ENCODE measurements at regions not wholly inside any gene's neighbourhood (a gene's known extent, or its start where the extent isn't known, plus 50 kb on each side); places are given as distances from the start of the nearest gene placed in this dataset.
A peak's percentile ranks its signal among the peaks of the same experiment; 100 is the strongest.

GRCh38 chr1:165988275-165988674 lies 160.9 kb downstream of the UCK2 start:
- TF ChIP-seq POLR2A (IDR thresholded peaks at IDR 0.05; ENCODE audit: borderline replicate concordance, extremely low read depth, insufficient read depth, insufficient read length) (no peak), EZH2phosphoT487 (IDR thresholded peaks at IDR 0.05; ENCODE audit: borderline replicate concordance) (no peak), CTCF (IDR thresholded peaks at IDR 0.05 in 2 of 3, conservative IDR thresholded peaks at IDR 0.05 in 1 of 3; ENCODE audit: borderline replicate concordance in 1 of 3, insufficient read depth in 1 of 3, low read depth in 2 of 3, low read length in 2 of 3) (peak in 2 of 3 experiments; percentile 24 to 35; a peak in 3 of 6 replicates), EZH2 (IDR thresholded peaks at IDR 0.05) (no peak)
- TF ChIP-seq, protein P1, sequence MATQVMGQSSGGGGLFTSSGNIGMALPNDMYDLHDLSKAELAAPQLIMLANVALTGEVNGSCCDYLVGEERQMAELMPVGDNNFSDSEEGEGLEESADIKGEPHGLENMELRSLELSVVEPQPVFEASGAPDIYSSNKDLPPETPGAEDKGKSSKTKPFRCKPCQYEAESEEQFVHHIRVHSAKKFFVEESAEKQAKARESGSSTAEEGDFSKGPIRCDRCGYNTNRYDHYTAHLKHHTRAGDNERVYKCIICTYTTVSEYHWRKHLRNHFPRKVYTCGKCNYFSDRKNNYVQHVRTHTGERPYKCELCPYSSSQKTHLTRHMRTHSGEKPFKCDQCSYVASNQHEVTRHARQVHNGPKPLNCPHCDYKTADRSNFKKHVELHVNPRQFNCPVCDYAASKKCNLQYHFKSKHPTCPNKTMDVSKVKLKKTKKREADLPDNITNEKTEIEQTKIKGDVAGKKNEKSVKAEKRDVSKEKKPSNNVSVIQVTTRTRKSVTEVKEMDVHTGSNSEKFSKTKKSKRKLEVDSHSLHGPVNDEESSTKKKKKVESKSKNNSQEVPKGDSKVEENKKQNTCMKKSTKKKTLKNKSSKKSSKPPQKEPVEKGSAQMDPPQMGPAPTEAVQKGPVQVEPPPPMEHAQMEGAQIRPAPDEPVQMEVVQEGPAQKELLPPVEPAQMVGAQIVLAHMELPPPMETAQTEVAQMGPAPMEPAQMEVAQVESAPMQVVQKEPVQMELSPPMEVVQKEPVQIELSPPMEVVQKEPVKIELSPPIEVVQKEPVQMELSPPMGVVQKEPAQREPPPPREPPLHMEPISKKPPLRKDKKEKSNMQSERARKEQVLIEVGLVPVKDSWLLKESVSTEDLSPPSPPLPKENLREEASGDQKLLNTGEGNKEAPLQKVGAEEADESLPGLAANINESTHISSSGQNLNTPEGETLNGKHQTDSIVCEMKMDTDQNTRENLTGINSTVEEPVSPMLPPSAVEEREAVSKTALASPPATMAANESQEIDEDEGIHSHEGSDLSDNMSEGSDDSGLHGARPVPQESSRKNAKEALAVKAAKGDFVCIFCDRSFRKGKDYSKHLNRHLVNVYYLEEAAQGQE (IDR thresholded peaks at IDR 0.05; ENCODE audit: low read depth), result no peak
